OCI-LY1 (cell line): ENCODE measurements at regions not wholly inside any gene's neighbourhood (a gene's known extent, or its start where the extent isn't known, plus 50 kb on each side); places are given as distances from the start of the nearest gene placed in this dataset.

Experiments used
- CTCF ChIP-seq: fragments of 200-600 bp; sonication (generic), shearing (Covaris generic); IDR thresholded peaks from 2 replicates; pipeline ENCODE4 v1.5.1; 2017; ENCODE audit warnings: mild to moderate bottlenecking, antibody characterized with exemption, low read length, moderate library complexity, mixed read lengths
- EZH2 ChIP-seq: fragments of 200-600 bp; sonication (generic), shearing (Covaris generic); IDR thresholded peaks from 2 replicates; pipeline ENCODE4 v1.8.0; 2017; ENCODE audit warnings: borderline replicate concordance, mixed run types, mild to moderate bottlenecking, antibody characterized with exemption, low read length, moderate library complexity, mixed read lengths

- TF ChIP-seq CTCF = no peak
- no peak for TF ChIP-seq EZH2
Measured at GRCh38 chr4:160265836-160266235, 1163.0 kb downstream of the RAPGEF2 start.
